ENCODE measurements at regions not wholly inside any gene's neighbourhood (a gene's known extent, or its start where the extent isn't known, plus 50 kb on each side); places are given as distances from the start of the nearest gene placed in this dataset.

DNA sequence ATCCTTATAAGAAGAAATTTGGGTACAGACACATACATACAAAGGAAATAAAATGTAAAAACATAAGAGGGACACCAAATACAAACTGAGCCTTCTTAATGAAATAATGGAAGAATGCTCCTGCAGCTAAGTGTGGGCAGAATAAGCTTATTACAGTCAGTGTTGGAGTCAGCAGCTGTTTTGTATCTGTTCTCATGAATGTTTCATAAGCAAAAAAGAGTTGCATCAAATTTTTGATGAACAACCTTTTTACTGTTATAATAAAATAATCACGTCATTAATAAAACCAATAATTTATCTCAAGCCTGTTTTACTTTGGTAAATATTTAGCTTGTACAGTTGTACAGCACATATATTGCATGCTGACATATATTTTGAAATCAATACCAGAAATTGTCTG, 545.6 kb downstream of the LRRC70 start:
- H3K27ac ChIP-seq (ENCODE audit: low read depth in 1 of 2, low read length in 2 of 2), result no peak overlapping the region
- no CpG with 5 or more reads among the region's 1 CpG for WGBS (ENCODE audit: insufficient coverage)
- H3K27me3 ChIP-seq (ENCODE audit: control insufficient read depth in 2 of 2, insufficient read depth in 2 of 2, low read length in 2 of 2), result no peaks in the 10 kb centered on the region
- Mint-ChIP-seq H3K4me3 (no peak overlapping the region), H3K27ac (no peak overlapping the region), H3K4me1 (no peaks in the 10 kb centered on the region), H3K27me3 (ENCODE audit: low read depth in 3 of 3) (peaks cover 0 to 2% (median 0%) of the 10 kb centered on the region in 3 donors), H3K9me3 (no peaks in the 10 kb centered on the region), H3K36me3 (no peaks in the 10 kb centered on the region)
- H3K4me2 ChIP-seq (replicated peaks; ENCODE audit: extremely low read depth, low read length, poor library complexity, severe bottlenecking), result no peak overlapping the region
- H3K4me1 ChIP-seq (ENCODE audit: control insufficient read depth in 1 of 2, insufficient read depth in 2 of 2, low read length in 2 of 2), result no peaks in the 10 kb centered on the region
- no peak overlapping the region for H2AFZ ChIP-seq (ENCODE audit: insufficient read depth, low read depth, low read length, poor library complexity, severe bottlenecking)
- H3K79me2 ChIP-seq (ENCODE audit: insufficient read depth, low read length), result no peaks in the 10 kb centered on the region
- no peak for DNase-seq
- H3K4me3 ChIP-seq (replicated peaks in 1 of 3; ENCODE audit: low read depth in 2 of 3, low read length in 3 of 3), result no peak overlapping the region
- no peak overlapping the region for H3K9ac ChIP-seq (ENCODE audit: insufficient read depth, low read length, poor library complexity, severe bottlenecking)
- TF ChIP-seq, protein P1, sequence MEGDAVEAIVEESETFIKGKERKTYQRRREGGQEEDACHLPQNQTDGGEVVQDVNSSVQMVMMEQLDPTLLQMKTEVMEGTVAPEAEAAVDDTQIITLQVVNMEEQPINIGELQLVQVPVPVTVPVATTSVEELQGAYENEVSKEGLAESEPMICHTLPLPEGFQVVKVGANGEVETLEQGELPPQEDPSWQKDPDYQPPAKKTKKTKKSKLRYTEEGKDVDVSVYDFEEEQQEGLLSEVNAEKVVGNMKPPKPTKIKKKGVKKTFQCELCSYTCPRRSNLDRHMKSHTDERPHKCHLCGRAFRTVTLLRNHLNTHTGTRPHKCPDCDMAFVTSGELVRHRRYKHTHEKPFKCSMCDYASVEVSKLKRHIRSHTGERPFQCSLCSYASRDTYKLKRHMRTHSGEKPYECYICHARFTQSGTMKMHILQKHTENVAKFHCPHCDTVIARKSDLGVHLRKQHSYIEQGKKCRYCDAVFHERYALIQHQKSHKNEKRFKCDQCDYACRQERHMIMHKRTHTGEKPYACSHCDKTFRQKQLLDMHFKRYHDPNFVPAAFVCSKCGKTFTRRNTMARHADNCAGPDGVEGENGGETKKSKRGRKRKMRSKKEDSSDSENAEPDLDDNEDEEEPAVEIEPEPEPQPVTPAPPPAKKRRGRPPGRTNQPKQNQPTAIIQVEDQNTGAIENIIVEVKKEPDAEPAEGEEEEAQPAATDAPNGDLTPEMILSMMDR (IDR thresholded peaks at IDR 0.05), result no peak
- H3K36me3 ChIP-seq (replicated peaks in 1 of 2; ENCODE audit: control insufficient read depth in 1 of 2, insufficient read depth in 2 of 2, low read length in 2 of 2), result no peaks in the 10 kb centered on the region
- H3K9me3 ChIP-seq (replicated peaks in 1 of 2; ENCODE audit: control insufficient read depth in 1 of 2, insufficient read depth in 1 of 2, low read length in 2 of 2), result no peaks in the 10 kb centered on the region
- intact Hi-C loops (cut with micrococcal nuclease), result no loop called here
- no peaks in the 10 kb centered on the region for H4K20me1 ChIP-seq (ENCODE audit: insufficient read depth, low read length)

DNA sequence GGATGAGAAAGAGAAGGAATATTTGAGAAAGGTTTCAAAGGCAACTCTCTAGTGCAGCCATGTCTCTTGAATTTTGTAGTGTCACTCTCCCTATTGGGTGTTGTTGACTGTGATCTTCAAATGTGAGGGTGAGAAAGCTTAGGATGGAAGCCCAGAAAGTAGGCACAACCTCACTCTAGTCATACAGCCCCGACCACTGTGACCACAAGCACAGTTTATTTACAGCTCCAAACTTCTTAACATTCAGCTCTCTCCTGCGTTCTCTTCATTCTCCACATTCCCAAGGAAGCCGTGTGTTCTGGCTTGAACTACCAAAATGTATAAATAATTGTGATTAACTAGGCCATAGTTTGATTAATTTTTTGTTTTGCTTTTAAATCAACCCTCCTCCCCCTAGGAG, 542.9 kb downstream of the LRRC70 start:
- DNase-seq, result no peak
- Histone ChIP-seq H3K9ac (ENCODE audit: insufficient read depth, low read length, poor library complexity, severe bottlenecking) (no peak overlapping the region), H3K4me2 (replicated peaks; ENCODE audit: extremely low read depth, low read length, poor library complexity, severe bottlenecking) (no peak overlapping the region), H3K79me2 (ENCODE audit: insufficient read depth, low read length) (no peaks in the 10 kb centered on the region), H3K27me3 (ENCODE audit: control insufficient read depth in 2 of 2, insufficient read depth in 2 of 2, low read length in 2 of 2) (no peaks in the 10 kb centered on the region), H4K20me1 (ENCODE audit: insufficient read depth, low read length) (no peaks in the 10 kb centered on the region), H3K27ac (ENCODE audit: low read depth in 1 of 2, low read length in 2 of 2) (no peak overlapping the region), H3K36me3 (replicated peaks in 1 of 2; ENCODE audit: control insufficient read depth in 1 of 2, insufficient read depth in 2 of 2, low read length in 2 of 2) (no peaks in the 10 kb centered on the region), H3K9me3 (replicated peaks in 1 of 2; ENCODE audit: control insufficient read depth in 1 of 2, insufficient read depth in 1 of 2, low read length in 2 of 2) (no peaks in the 10 kb centered on the region), H2AFZ (ENCODE audit: insufficient read depth, low read depth, low read length, poor library complexity, severe bottlenecking) (no peak overlapping the region), H3K4me1 (ENCODE audit: control insufficient read depth in 1 of 2, insufficient read depth in 2 of 2, low read length in 2 of 2) (no peaks in the 10 kb centered on the region), H3K4me3 (replicated peaks in 1 of 3; ENCODE audit: low read depth in 2 of 3, low read length in 3 of 3) (no peak overlapping the region)
- no CpG with 5 or more reads among the region's 3 CpGs for WGBS (ENCODE audit: insufficient coverage)
- no peaks in the 10 kb centered on the region for H3K4me1 Mint-ChIP-seq
- no peaks in the 10 kb centered on the region for H3K9me3 Mint-ChIP-seq
- H3K36me3 Mint-ChIP-seq, result no peaks in the 10 kb centered on the region
- no peak overlapping the region for H3K4me3 Mint-ChIP-seq
- H3K27me3 Mint-ChIP-seq (ENCODE audit: low read depth in 3 of 3), result peaks cover 0 to 2% (median 0%) of the 10 kb centered on the region in 3 donors
- intact Hi-C loops (cut with micrococcal nuclease), result no loop called here
- TF ChIP-seq, protein P1 (IDR thresholded peaks at IDR 0.05), result no peak
- no peak overlapping the region for H3K27ac Mint-ChIP-seq

All from CD14-positive monocyte (primary cell).